Lower leg skin (tissue), 4 donors: ENCODE measurements at regions not wholly inside any gene's neighbourhood (a gene's known extent, or its start where the extent isn't known, plus 50 kb on each side); places are given as distances from the start of the nearest gene placed in this dataset.

ENCODE experiments used
- DNase-seq, 2 donors: peaks; one replicate each; pipeline ENCODE4 v3.0.0-alpha.2; 2019; ENCODE audit warnings: low spot score in 2 of 2
- H3K4me3 ChIP-seq: fragments of 200-600 bp; sonication (generic); 2 replicates; pipeline ENCODE4 v1.5.1; 2017; ENCODE audit warnings: mild to moderate bottlenecking, low read depth; ENCODE audit not compliant: poor library complexity, severe bottlenecking
- POLR2A ChIP-seq, 2 donors: fragments of 450-650 bp; IDR thresholded peaks; one replicate each; pipeline ENCODE4 v1.6.1; 2016 to 2017; ENCODE audit warnings: antibody characterized with exemption in 2 of 2, mild to moderate bottlenecking in 1 of 2, moderate library complexity in 1 of 2
- WGBS, 2 donors: methylation state at CpG; one replicate each; pipeline ENCODE4 v1.1.5; 2018; 5-methylcytosine and 5-hydroxymethylcytosine counted together
- intact Hi-C: fragments of 100-400 bp; cut with DNase I; formaldehyde crosslinking; loops from one replicate; pipeline ENCODE4 v1.15.0; 2023; ENCODE audit warnings: low total_unique reads
- TF ChIP-seq, protein P1 (sequence below), 3 donors: fragments of 450-650 bp; IDR thresholded peaks; one replicate each; pipeline ENCODE4 v1.5.1; 2016; ENCODE audit warnings: antibody characterized with exemption in 3 of 3, mild to moderate bottlenecking in 3 of 3, moderate library complexity in 2 of 3

GRCh38 chr2:57569396-57569795, 477.2 kb upstream of the VRK2 start:
- TF ChIP-seq, protein P1, sequence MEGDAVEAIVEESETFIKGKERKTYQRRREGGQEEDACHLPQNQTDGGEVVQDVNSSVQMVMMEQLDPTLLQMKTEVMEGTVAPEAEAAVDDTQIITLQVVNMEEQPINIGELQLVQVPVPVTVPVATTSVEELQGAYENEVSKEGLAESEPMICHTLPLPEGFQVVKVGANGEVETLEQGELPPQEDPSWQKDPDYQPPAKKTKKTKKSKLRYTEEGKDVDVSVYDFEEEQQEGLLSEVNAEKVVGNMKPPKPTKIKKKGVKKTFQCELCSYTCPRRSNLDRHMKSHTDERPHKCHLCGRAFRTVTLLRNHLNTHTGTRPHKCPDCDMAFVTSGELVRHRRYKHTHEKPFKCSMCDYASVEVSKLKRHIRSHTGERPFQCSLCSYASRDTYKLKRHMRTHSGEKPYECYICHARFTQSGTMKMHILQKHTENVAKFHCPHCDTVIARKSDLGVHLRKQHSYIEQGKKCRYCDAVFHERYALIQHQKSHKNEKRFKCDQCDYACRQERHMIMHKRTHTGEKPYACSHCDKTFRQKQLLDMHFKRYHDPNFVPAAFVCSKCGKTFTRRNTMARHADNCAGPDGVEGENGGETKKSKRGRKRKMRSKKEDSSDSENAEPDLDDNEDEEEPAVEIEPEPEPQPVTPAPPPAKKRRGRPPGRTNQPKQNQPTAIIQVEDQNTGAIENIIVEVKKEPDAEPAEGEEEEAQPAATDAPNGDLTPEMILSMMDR (IDR thresholded peaks at IDR 0.05), result no peak
- no peak for TF ChIP-seq POLR2A (IDR thresholded peaks at IDR 0.05)
- no peak overlapping the region for H3K4me3 ChIP-seq
- DNase-seq, result no peak
- intact Hi-C loops, result no loop called here

GRCh38 chr2:57570961-57571360, 475.6 kb upstream of the VRK2 start:
- DNase-seq, result no peak
- intact Hi-C loops, result no loop called here
- WGBS, 2 donors, result 91 to 96% methylated on average over 2 of the region's 2 CpGs
- no peak overlapping the region for H3K4me3 ChIP-seq
- TF ChIP-seq POLR2A (IDR thresholded peaks at IDR 0.05), result no peak
- TF ChIP-seq, protein P1 (IDR thresholded peaks at IDR 0.05), result no peak

DNA sequence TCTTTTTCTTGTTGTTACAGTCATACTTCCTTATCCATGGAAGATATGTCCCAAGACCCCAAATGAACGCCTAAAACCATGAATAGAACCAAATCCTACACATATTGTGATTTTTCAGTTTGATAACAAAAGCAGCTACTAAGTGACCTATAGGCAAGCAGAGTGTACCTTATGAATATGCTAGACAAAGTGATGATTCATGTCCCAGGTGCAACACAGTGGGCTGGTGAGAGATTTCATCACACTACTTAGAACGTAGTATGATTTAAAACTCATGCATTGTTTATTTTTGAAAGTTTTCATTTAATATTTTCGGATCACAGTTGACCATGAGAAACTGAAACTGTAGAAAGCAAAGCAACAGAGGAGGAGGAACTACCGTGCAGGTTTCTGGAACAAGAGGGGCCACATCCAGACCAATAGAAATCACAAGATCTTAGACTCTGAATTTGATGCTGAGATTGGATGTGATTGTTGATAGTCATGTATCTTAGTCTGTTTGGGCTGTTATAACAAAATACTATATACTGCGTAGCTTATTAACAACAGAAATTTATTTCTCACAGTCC, 470.8 kb upstream of the VRK2 start:
- DNase-seq, result no peak
- H3K4me3 ChIP-seq, result no peak overlapping the region
- intact Hi-C loops, result no loop called here
- WGBS, 2 donors, result 78 to 79% methylated on average over 5 of the region's 5 CpGs
- TF ChIP-seq POLR2A (IDR thresholded peaks at IDR 0.05), result no peak
- TF ChIP-seq, protein P1 (IDR thresholded peaks at IDR 0.05), result no peak

DNA sequence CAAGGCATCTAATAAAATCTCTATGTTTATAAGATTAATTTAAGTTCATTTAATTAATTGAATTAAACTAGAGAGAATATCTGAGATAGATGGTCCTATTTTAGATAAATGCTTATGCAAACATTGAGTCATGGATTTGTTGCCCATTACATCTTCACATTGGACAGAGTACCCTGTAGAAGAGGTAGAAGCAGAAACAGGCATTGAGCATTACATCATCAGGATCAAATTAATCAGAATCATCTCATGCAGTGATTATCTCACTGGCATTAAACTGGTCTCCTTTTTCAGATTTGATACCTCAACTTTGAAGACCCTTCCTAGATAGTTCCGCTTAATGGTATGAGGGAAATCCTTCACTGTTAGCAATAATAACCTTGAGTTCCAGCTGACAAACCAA, 469.6 kb upstream of the VRK2 start:
- WGBS, 2 donors, result 92 to 100% methylated on average over 1 of the region's 1 CpG
- H3K4me3 ChIP-seq, result no peak overlapping the region
- TF ChIP-seq POLR2A (IDR thresholded peaks at IDR 0.05), result no peak
- TF ChIP-seq, protein P1 (IDR thresholded peaks at IDR 0.05), result no peak
- DNase-seq, result no peak
- intact Hi-C loops, result no loop called here

- intact Hi-C loops, result no loop called here
- H3K4me3 ChIP-seq, result no peak overlapping the region
- 78 to 82% methylated on average over 1 of the region's 1 CpG for WGBS, 2 donors
- TF ChIP-seq, protein P1 (IDR thresholded peaks at IDR 0.05), result no peak
- no peak for TF ChIP-seq POLR2A (IDR thresholded peaks at IDR 0.05)
- no peak for DNase-seq
Observed at GRCh38 chr2:57597940-57598339, 448.7 kb upstream of the VRK2 start.

GRCh38 chr2:57598551-57598950, 448.1 kb upstream of the VRK2 start:
- TF ChIP-seq, protein P1 (IDR thresholded peaks at IDR 0.05), result no peak
- TF ChIP-seq POLR2A (IDR thresholded peaks at IDR 0.05), result no peak
- 33 to 35% methylated on average over 4 of the region's 4 CpGs for WGBS, 2 donors
- no peak for DNase-seq
- intact Hi-C loops, result no loop called here
- H3K4me3 ChIP-seq, result no peak overlapping the region
